OCI-LY1 (cell line): ENCODE measurements at regions not wholly inside any gene's neighbourhood (a gene's known extent, or its start where the extent isn't known, plus 50 kb on each side); places are given as distances from the start of the nearest gene placed in this dataset.

Source experiments
- EZH2 ChIP-seq: fragments of 200-600 bp; sonication (generic), shearing (Covaris generic); IDR thresholded peaks from 2 replicates; pipeline ENCODE4 v1.8.0; 2017; ENCODE audit warnings: borderline replicate concordance, mixed run types, mild to moderate bottlenecking, antibody characterized with exemption, low read length, moderate library complexity, mixed read lengths
- TF ChIP-seq, protein P1 (sequence below): fragments of 200-600 bp; sonication (generic), shearing (Covaris generic); IDR thresholded peaks from 2 replicates; pipeline ENCODE4 v1.5.1; 2017; ENCODE audit warnings: mild to moderate bottlenecking, antibody characterized with exemption, low read length, moderate library complexity, mixed read lengths

DNA sequence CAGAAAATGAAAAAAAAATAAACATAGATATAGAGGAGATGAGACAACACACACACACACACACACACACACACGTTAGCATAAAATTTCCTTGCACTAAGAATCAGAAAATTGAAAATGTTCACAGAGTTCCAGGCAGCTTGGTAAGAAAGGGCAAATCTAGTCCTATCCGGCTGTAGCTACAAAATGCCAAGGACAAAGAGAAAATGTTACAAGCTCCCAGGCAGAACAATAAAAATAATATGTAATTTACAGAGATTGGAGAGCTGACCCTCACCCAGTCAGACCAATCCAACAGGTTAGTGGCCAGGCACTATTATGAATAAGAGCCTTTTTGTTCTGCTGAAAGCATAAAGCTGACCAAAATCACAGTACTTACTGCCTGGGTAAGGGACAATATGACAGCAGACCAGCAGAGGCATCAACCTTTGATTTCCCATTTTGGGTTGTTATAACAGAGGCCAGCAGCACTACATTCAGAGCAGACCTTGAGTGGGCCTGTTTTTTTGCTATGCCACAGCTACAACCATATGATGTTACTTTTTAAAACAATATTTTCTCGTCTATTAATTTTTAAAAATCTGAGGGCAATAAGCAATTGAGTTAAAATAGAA is 892.6 kb downstream of the TAF11L14 start:
- TF ChIP-seq, protein P1, sequence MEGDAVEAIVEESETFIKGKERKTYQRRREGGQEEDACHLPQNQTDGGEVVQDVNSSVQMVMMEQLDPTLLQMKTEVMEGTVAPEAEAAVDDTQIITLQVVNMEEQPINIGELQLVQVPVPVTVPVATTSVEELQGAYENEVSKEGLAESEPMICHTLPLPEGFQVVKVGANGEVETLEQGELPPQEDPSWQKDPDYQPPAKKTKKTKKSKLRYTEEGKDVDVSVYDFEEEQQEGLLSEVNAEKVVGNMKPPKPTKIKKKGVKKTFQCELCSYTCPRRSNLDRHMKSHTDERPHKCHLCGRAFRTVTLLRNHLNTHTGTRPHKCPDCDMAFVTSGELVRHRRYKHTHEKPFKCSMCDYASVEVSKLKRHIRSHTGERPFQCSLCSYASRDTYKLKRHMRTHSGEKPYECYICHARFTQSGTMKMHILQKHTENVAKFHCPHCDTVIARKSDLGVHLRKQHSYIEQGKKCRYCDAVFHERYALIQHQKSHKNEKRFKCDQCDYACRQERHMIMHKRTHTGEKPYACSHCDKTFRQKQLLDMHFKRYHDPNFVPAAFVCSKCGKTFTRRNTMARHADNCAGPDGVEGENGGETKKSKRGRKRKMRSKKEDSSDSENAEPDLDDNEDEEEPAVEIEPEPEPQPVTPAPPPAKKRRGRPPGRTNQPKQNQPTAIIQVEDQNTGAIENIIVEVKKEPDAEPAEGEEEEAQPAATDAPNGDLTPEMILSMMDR: no peak
- no peak for TF ChIP-seq EZH2
